GM12878 (cell line): ENCODE measurements at regions not wholly inside any gene's neighbourhood (a gene's known extent, or its start where the extent isn't known, plus 50 kb on each side); places are given as distances from the start of the nearest gene placed in this dataset.

Experiments used
- ATAC-seq: fragments of 200-7000 bp; cut with Tn5 transposase; 3 replicates; pipeline ENCODE4 v1.9.1; 2020; ENCODE audit warnings: mild to moderate bottlenecking, moderate library complexity
- BruUV-seq: library from RNA; stranded (reverse); fragments of 400-500 nt; replicated peaks from 2 replicates; lab custom pipeline; 2021; lab: Mats Ljungman, UMichigan
- CTCF ChIA-PET: fragments of 300-600 bp; sonication (Branson Sonifier 250); formaldehyde crosslinking; extraction: SDS; loops from one replicate; lab custom pipeline; 2021; ENCODE audit warnings: inconsistent platforms; lab: Yijun Ruan, JAX
- POLR2A ChIA-PET: fragments of 350-600 bp; formaldehyde crosslinking; extraction: SDS; loops from one replicate; lab custom pipeline; 2021; ENCODE audit warnings: inconsistent platforms; lab: Charles Lee
- RAD21 ChIA-PET: fragments of 300-600 bp; sonication (Branson Sonifier 250); formaldehyde crosslinking; loops from one replicate; lab custom pipeline; 2023; ENCODE audit warnings: antibody characterized with exemption; ENCODE audit not compliant: unreplicated experiment; lab: Charles Lee
- SMC1A ChIA-PET: fragments of 300-600 bp; sonication (Branson Sonifier 250); formaldehyde crosslinking; loops from one replicate; lab custom pipeline; 2023; ENCODE audit not compliant: unreplicated experiment, uncharacterized antibody; lab: Charles Lee
- DNase-seq: peaks from one replicate; pipeline ENCODE4 v3.0.0-alpha.2; 2011; ENCODE audit warnings: low read depth, low spot score
- FAIRE-seq: peaks from 3 replicates; lab custom pipeline; 2011; peaks lifted over from hg19 to GRCh38; lab: Jason Lieb, UNC
- H2AFZ ChIP-seq: 2 replicates; pipeline ENCODE4 v1.6.0; 2011; ENCODE audit warnings: low read depth, low read length, control low read depth; ENCODE audit not compliant: control insufficient read depth
- H3K27ac ChIP-seq: 2 replicates; pipeline ENCODE4 v1.5.1; 2011; ENCODE audit warnings: control low read depth; ENCODE audit not compliant: control insufficient read depth, insufficient read depth
- H3K27me3 ChIP-seq, 2 experiments: replicated peaks in 1 of 2; 2 replicates each; pipeline versions ENCODE4 v1.6.0 to v1.6.1; 2011; ENCODE audit warnings: low read length in 1 of 2; ENCODE audit not compliant: control insufficient read depth in 2 of 2, insufficient read depth in 2 of 2
- H3K36me3 ChIP-seq, 2 experiments: 2 replicates each; pipeline ENCODE4 v1.5.1; 2011; ENCODE audit warnings: low read length in 1 of 2; ENCODE audit not compliant: control insufficient read depth in 2 of 2, insufficient read depth in 2 of 2
- H3K4me1 ChIP-seq: 2 replicates; pipeline ENCODE4 v1.6.1; 2011; ENCODE audit warnings: mild to moderate bottlenecking, low read length, moderate library complexity, mixed read lengths; ENCODE audit not compliant: control insufficient read depth, insufficient read depth
- H3K4me2 ChIP-seq: 2 replicates; pipeline ENCODE4 v1.6.0; 2011; ENCODE audit warnings: control low read depth; ENCODE audit not compliant: control insufficient read depth, insufficient read depth
- H3K4me3 ChIP-seq: fragments of 200-600 bp; sonication (generic); 2 replicates; pipeline ENCODE4 v1.5.1; 2016
- H3K79me2 ChIP-seq: 2 replicates; pipeline ENCODE4 v1.6.0; 2011; ENCODE audit warnings: low read length; ENCODE audit not compliant: control insufficient read depth, insufficient read depth
- H3K9ac ChIP-seq: 2 replicates; pipeline ENCODE4 v1.8.0; 2011; ENCODE audit warnings: low read length, control low read depth, mixed read lengths; ENCODE audit not compliant: control insufficient read depth, insufficient read depth
- H3K9me3 ChIP-seq: replicated peaks from 3 replicates; pipeline ENCODE4 v1.5.1; 2011; ENCODE audit warnings: mild to moderate bottlenecking, low read length; ENCODE audit not compliant: control insufficient read depth, insufficient read depth
- H4K20me1 ChIP-seq: 2 replicates; pipeline ENCODE4 v1.6.0; 2011; ENCODE audit not compliant: control insufficient read depth, insufficient read depth
- BCL11A ChIP-seq: IDR thresholded peaks from 2 replicates; pipeline ENCODE4 v1.6.1; 2011; ENCODE audit warnings: low read depth, low read length
- CHD2 ChIP-seq: IDR thresholded peaks from 2 replicates; pipeline ENCODE4 v1.6.1; 2011; ENCODE audit warnings: low read depth, low read length, improper control_type of control experiment, borderline replicate concordance
- CREM ChIP-seq: IDR thresholded peaks from 2 replicates; pipeline ENCODE4 v1.6.1; 2014; ENCODE audit warnings: antibody characterized with exemption, low read depth
- FOXM1 ChIP-seq: IDR thresholded peaks from 2 replicates; pipeline ENCODE4 v1.6.1; 2012; ENCODE audit warnings: low read depth, mild to moderate bottlenecking, inconsistent platforms, low read length, moderate library complexity
- IKZF2 ChIP-seq, 2 experiments: fragments of 450-650 bp; IDR thresholded peaks; 2 replicates each; pipeline ENCODE4 v1.6.1; 2017; ENCODE audit warnings: mild to moderate bottlenecking in 2 of 2, moderate library complexity in 2 of 2
- JUNB ChIP-seq: IDR thresholded peaks from 2 replicates; pipeline ENCODE4 v1.6.1; 2016; ENCODE audit warnings: antibody characterized with exemption, mild to moderate bottlenecking
- KLF5 ChIP-seq: fragments of 450-650 bp; IDR thresholded peaks from 2 replicates; pipeline ENCODE4 v1.6.1; 2014; ENCODE audit warnings: mild to moderate bottlenecking; ENCODE audit not compliant: partially characterized antibody
- LARP7 ChIP-seq: fragments of 450-650 bp; IDR thresholded peaks from 2 replicates; pipeline ENCODE4 v1.6.1; 2017; ENCODE audit warnings: mild to moderate bottlenecking
- MEF2B ChIP-seq: fragments of 450-650 bp; IDR thresholded peaks from 2 replicates; pipeline ENCODE4 v1.6.1; 2018; ENCODE audit warnings: mild to moderate bottlenecking, moderate library complexity; ENCODE audit not compliant: partially characterized antibody, poor library complexity, severe bottlenecking
- NFYB ChIP-seq: IDR thresholded peaks from 2 replicates; pipeline ENCODE4 v1.6.1; 2011; ENCODE audit warnings: low read depth, mild to moderate bottlenecking, low read length, improper control_type of control experiment, moderate library complexity; ENCODE audit not compliant: insufficient read depth
- SMAD1 ChIP-seq: fragments of 450-650 bp; IDR thresholded peaks from 2 replicates; pipeline ENCODE4 v1.6.1; 2018; ENCODE audit warnings: mild to moderate bottlenecking, low read depth; ENCODE audit not compliant: partially characterized antibody
- SMAD5 ChIP-seq: IDR thresholded peaks from 2 replicates; pipeline ENCODE4 v1.6.1; 2016; ENCODE audit warnings: antibody characterized with exemption, low read depth
- SMC3 ChIP-seq: IDR thresholded peaks from 2 replicates; pipeline ENCODE4 v1.6.1; 2011; ENCODE audit warnings: low read length, improper control_type of control experiment, borderline replicate concordance
- TCF12 ChIP-seq: IDR thresholded peaks from 2 replicates; pipeline ENCODE4 v1.6.1; 2011; ENCODE audit warnings: low read depth, mild to moderate bottlenecking, low read length
- YBX1 ChIP-seq: fragments of 450-650 bp; IDR thresholded peaks from 2 replicates; pipeline ENCODE4 v1.6.1; 2016; ENCODE audit warnings: antibody characterized with exemption
- ZSCAN29 ChIP-seq: fragments of 450-650 bp; IDR thresholded peaks from 2 replicates; pipeline ENCODE4 v1.6.1; 2017; ENCODE audit warnings: mild to moderate bottlenecking, moderate library complexity
- WGBS: methylation state at CpG from one replicate; pipeline ENCODE4 v1.1.6; 2016; ENCODE audit warnings: low lambda C conversion rate; ENCODE audit not compliant: insufficient replicate concordance, insufficient coverage; ENCODE audit errors: missing lambda C conversion rate; 5-methylcytosine and 5-hydroxymethylcytosine counted together
- in situ Hi-C: fragments of 300-500 bp; cut with MboI; formaldehyde crosslinking; loops from 9 replicates; pipeline ENCODE4 v1.14.3; 2018; ENCODE audit warnings: mixed read lengths
- intact Hi-C: fragments of 100-400 bp; cut with micrococcal nuclease; formaldehyde crosslinking; loops from one replicate; pipeline ENCODE4 v1.14.2; 2022; ENCODE audit not compliant: unreplicated experiment
- TF ChIP-seq, protein P1 (sequence below): fragments of 450-650 bp; IDR thresholded peaks from 2 replicates; pipeline ENCODE4 v1.6.1; 2017; ENCODE audit warnings: antibody characterized with exemption, mild to moderate bottlenecking, moderate library complexity

DNA sequence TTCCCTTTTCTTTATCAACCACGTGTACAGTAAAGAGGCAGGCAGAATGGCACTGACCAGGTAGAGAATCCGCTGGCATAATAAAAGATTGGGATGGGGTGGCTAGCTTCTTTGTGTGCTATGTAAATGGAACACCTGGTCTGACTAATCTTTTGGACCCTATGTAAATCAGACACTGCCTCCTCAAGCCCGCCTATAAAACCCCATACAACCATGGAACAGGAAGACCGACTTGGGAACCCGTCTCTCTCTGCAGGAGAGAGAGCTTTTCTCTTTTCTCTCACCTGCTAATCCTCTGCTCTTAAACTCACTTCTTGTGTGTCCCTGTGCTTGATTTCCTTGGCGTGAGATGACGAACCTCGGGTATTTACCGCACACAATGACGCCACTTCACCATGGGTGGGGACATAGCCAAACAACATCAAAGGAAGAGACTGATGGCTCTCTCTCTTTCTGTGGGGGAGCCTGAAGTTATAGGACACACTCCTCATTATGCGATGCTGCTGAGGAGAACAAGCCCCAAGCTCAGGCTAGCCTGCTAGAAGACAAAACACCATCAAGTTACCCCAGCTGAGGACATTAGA, 94.2 kb downstream of the ARL5B start:
- intact Hi-C loops: no loop called here
- RAD21 ChIA-PET: no interaction called here
- Histone ChIP-seq H3K4me1 (no peaks in the 10 kb centered on the region), H4K20me1 (no peaks in the 10 kb centered on the region), H3K36me3 (no peaks in the 10 kb centered on the region), H3K27me3 (no peaks in the 10 kb centered on the region), H3K4me3 (no peak overlapping the region), H3K4me2 (no peak overlapping the region), H3K79me2 (no peaks in the 10 kb centered on the region), H2AFZ (no peak overlapping the region), H3K9me3 (no peaks in the 10 kb centered on the region), H3K27ac (no peak overlapping the region), H3K9ac (no peak overlapping the region)
- ATAC-seq (no peak), FAIRE-seq (no peak), DNase-seq (no peak)
- TF ChIP-seq YBX1 (no peak), BCL11A (no peak), JUNB (no peak), IKZF2 (IDR thresholded peaks at IDR 0.05) (no peak), CHD2 (no peak)
- BruUV-seq: no TSS peak
- WGBS: 29% methylated on average over 11 of the region's 11 CpGs
- CTCF ChIA-PET: no interaction called here
- POLR2A ChIA-PET: no interaction called here
- in situ Hi-C loops: no loop called here
- SMC1A ChIA-PET: no interaction called here

DNA sequence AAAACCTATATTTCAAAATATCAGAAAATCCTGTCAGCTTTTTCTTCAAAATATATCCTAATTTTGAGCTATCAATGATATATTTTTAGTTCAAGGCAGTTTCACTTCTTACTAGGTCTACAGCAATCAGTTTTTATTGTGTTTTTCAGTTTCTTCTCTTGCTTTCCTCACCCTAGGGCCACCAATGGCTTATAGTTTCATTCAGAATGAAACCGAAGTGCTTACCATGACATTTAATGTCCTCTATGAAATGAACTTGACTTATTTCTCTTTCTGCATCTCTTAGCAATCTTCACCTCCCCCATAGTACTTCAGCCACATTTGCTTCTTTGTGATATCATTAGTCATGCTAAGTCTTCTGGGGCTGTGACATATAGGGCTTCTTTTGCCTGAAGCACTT, 100.3 kb downstream of the ARL5B start:
- Histone ChIP-seq H3K36me3 (no peaks in the 10 kb centered on the region), H3K27me3 (no peaks in the 10 kb centered on the region), H3K4me1 (no peaks in the 10 kb centered on the region), H3K4me3 (no peak overlapping the region), H3K4me2 (no peak overlapping the region), H3K79me2 (no peaks in the 10 kb centered on the region), H3K27ac (no peak overlapping the region), H3K9me3 (no peaks in the 10 kb centered on the region), H3K9ac (no peak overlapping the region), H4K20me1 (no peaks in the 10 kb centered on the region), H2AFZ (no peak overlapping the region)
- ChIA-PET POLR2A (no interaction called here), CTCF (no interaction called here), SMC1A (no interaction called here), RAD21 (no interaction called here)
- DNase-seq (no peak), FAIRE-seq (no peak), ATAC-seq (peak; percentile 63)
- intact Hi-C loops: no loop called here
- 0% methylated on average over 1 of the region's 1 CpG for WGBS
- in situ Hi-C loops: no loop called here
- BruUV-seq: no TSS peak
- TF ChIP-seq LARP7: no peak
- TF ChIP-seq CREM: no peak
- TF ChIP-seq TCF12: no peak
- TF ChIP-seq MEF2B: no peak
- TF ChIP-seq FOXM1: no peak
- no peak for TF ChIP-seq ZSCAN29
- no peak for TF ChIP-seq SMAD5
- no peak for TF ChIP-seq NFYB
- TF ChIP-seq SMC3: no peak
- no peak for TF ChIP-seq SMAD1
- TF ChIP-seq, protein P1, sequence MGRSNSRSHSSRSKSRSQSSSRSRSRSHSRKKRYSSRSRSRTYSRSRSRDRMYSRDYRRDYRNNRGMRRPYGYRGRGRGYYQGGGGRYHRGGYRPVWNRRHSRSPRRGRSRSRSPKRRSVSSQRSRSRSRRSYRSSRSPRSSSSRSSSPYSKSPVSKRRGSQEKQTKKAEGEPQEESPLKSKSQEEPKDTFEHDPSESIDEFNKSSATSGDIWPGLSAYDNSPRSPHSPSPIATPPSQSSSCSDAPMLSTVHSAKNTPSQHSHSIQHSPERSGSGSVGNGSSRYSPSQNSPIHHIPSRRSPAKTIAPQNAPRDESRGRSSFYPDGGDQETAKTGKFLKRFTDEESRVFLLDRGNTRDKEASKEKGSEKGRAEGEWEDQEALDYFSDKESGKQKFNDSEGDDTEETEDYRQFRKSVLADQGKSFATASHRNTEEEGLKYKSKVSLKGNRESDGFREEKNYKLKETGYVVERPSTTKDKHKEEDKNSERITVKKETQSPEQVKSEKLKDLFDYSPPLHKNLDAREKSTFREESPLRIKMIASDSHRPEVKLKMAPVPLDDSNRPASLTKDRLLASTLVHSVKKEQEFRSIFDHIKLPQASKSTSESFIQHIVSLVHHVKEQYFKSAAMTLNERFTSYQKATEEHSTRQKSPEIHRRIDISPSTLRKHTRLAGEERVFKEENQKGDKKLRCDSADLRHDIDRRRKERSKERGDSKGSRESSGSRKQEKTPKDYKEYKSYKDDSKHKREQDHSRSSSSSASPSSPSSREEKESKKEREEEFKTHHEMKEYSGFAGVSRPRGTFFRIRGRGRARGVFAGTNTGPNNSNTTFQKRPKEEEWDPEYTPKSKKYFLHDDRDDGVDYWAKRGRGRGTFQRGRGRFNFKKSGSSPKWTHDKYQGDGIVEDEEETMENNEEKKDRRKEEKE: no peak
- no peak for TF ChIP-seq KLF5
